ENCODE measurements at regions not wholly inside any gene's neighbourhood (a gene's known extent, or its start where the extent isn't known, plus 50 kb on each side); places are given as distances from the start of the nearest gene placed in this dataset.

- TF ChIP-seq CTCF (IDR thresholded peaks at IDR 0.05): no peak
- TF ChIP-seq RAD21 (conservative IDR thresholded peaks at IDR 0.05 in 1 of 2, IDR thresholded peaks at IDR 0.05 in 1 of 2): no peak
- no peak for TF ChIP-seq MYC (IDR thresholded peaks at IDR 0.05; ENCODE audit: borderline replicate concordance, low read length)
- no peak for TF ChIP-seq MAZ (IDR thresholded peaks at IDR 0.05; ENCODE audit: borderline replicate concordance, low read depth, low read length)
- no peak for TF ChIP-seq CBX8 (IDR thresholded peaks at IDR 0.05)
- no peak for TF ChIP-seq RFX5 (IDR thresholded peaks at IDR 0.05)
- TF ChIP-seq BHLHE40 (IDR thresholded peaks at IDR 0.05; ENCODE audit: low read depth, low read length): no peak
- no peak for TF ChIP-seq POLR2A (IDR thresholded peaks at IDR 0.05; ENCODE audit: low read length)
- TF ChIP-seq PBX3 (IDR thresholded peaks at IDR 0.05): no peak
- no peak for TF ChIP-seq CEBPB (IDR thresholded peaks at IDR 0.05)
- no peak for TF ChIP-seq GATA3 (IDR thresholded peaks at IDR 0.05; ENCODE audit: borderline replicate concordance)
Observed at GRCh38 chr15:87493803-87494202, 762.7 kb downstream of the NTRK3 start.
